H1 (cell line): ENCODE measurements at regions not wholly inside any gene's neighbourhood (a gene's known extent, or its start where the extent isn't known, plus 50 kb on each side); places are given as distances from the start of the nearest gene placed in this dataset.

ENCODE experiments used
- CTCF ChIA-PET: fragments of 300-600 bp; sonication (Branson Sonifier 250); formaldehyde crosslinking; loops from one replicate; lab custom pipeline; 2021; ENCODE audit not compliant: partially characterized antibody; lab: Charles Lee
- POLR2A ChIA-PET: fragments of 300-600 bp; sonication (Branson Sonifier 250); formaldehyde crosslinking; loops from one replicate; lab custom pipeline; 2021; ENCODE audit warnings: inconsistent platforms; ENCODE audit not compliant: partially characterized antibody; lab: Charles Lee
- DNase-seq, 2 experiments: peaks; one replicate each; pipeline versions ENCODE4 v3.0.0 to v3.0.0-alpha.2; 2010 to 2022; ENCODE audit warnings: low spot score in 2 of 2, low read depth in 1 of 2, mixed read lengths in 1 of 2
- FAIRE-seq: peaks from 2 replicates; lab custom pipeline; 2011; peaks lifted over from hg19 to GRCh38; lab: Jason Lieb, UNC
- H2AFZ ChIP-seq: 2 replicates; pipeline ENCODE4 v1.8.1; 2012; ENCODE audit warnings: low read length, inconsistent platforms
- H2AK5ac ChIP-seq: 2 replicates; pipeline ENCODE4 v1.6.1; 2013; ENCODE audit warnings: low read depth, low read length
- H2BK120ac ChIP-seq: replicated peaks from 2 replicates; pipeline ENCODE3; 2013; ENCODE audit warnings: low read depth, low read length, inconsistent platforms
- H2BK12ac ChIP-seq: 2 replicates; pipeline ENCODE4 v1.6.1; 2013; ENCODE audit warnings: low read depth, low read length
- H2BK15ac ChIP-seq: 2 replicates; pipeline ENCODE4 v1.6.1; 2013; ENCODE audit warnings: low read length
- H2BK20ac ChIP-seq: 2 replicates; pipeline ENCODE4 v1.6.1; 2013; ENCODE audit warnings: low read length
- H2BK5ac ChIP-seq: 2 replicates; pipeline ENCODE4 v1.6.1; 2013; ENCODE audit warnings: low read depth, low read length
- H3K14ac ChIP-seq: 2 replicates; pipeline ENCODE4 v1.6.1; 2013; ENCODE audit warnings: inconsistent platforms; ENCODE audit not compliant: insufficient read length
- H3K18ac ChIP-seq: 2 replicates; pipeline ENCODE4 v1.6.1; 2013; ENCODE audit warnings: low read length; ENCODE audit errors: extremely low read depth
- H3K23ac ChIP-seq: 2 replicates; pipeline ENCODE4 v1.6.1; 2013; ENCODE audit warnings: inconsistent platforms; ENCODE audit not compliant: insufficient read length
- H3K23me2 ChIP-seq: 2 replicates; pipeline ENCODE4 v1.6.1; 2013; ENCODE audit warnings: low read depth, low read length
- H3K27ac ChIP-seq: 2 replicates; pipeline ENCODE4 v1.6.1; 2011; ENCODE audit warnings: low read depth, low read length, inconsistent platforms
- H3K27me3 ChIP-seq, 4 experiments: replicated peaks in 1 of 4; 1 replicate in 1 of 4; 2 replicates in 3 of 4; pipeline versions ENCODE4 v1.6.1 to v1.8.1; 2011 to 2013; ENCODE audit warnings: low read length in 3 of 4, mild to moderate bottlenecking in 3 of 4, inconsistent platforms in 2 of 4, mixed read lengths in 2 of 4, moderate library complexity in 1 of 4; ENCODE audit not compliant: control insufficient read depth in 3 of 4, insufficient read depth in 3 of 4; ENCODE audit errors: extremely low read depth in 1 of 4
- H3K36me3 ChIP-seq, 4 experiments: 2 replicates each; pipeline versions ENCODE4 v1.6.1 to v1.8.1; 2011 to 2013; ENCODE audit warnings: mild to moderate bottlenecking in 4 of 4, low read length in 3 of 4, moderate library complexity in 2 of 4, control low read depth in 1 of 4, inconsistent platforms in 1 of 4; ENCODE audit not compliant: insufficient read depth in 4 of 4, control insufficient read depth in 2 of 4
- H3K4ac ChIP-seq: replicated peaks from 2 replicates; pipeline ENCODE3; 2013; ENCODE audit warnings: low read length, low read depth, mixed read lengths, inconsistent platforms; ENCODE audit not compliant: insufficient read length
- H3K4me1 ChIP-seq, 4 experiments: replicated peaks in 1 of 4; 1 replicate in 1 of 4; 2 replicates in 3 of 4; pipeline versions ENCODE4 v1.6.1 to v1.8.1; 2011 to 2013; ENCODE audit warnings: low read length in 3 of 4, inconsistent platforms in 2 of 4, mixed read lengths in 1 of 4; ENCODE audit not compliant: insufficient read depth in 4 of 4, control insufficient read depth in 3 of 4
- H3K4me2 ChIP-seq, 2 experiments: 2 replicates each; pipeline versions ENCODE4 v1.6.1 to v1.8.1; 2011 to 2013; ENCODE audit warnings: low read depth in 2 of 2, low read length in 2 of 2, control low read depth in 1 of 2, inconsistent platforms in 1 of 2, mild to moderate bottlenecking in 1 of 2; ENCODE audit not compliant: insufficient read depth in 1 of 2
- H3K4me3 ChIP-seq, 4 experiments: fragments of 200-600, 300-600 bp in 1 of 4; sonication (generic), shearing (Covaris generic), sonication (Bioruptor Twin) in 1 of 4; 2 replicates each; pipeline versions ENCODE4 v1.5.1 to v1.8.1; 2011 to 2016; ENCODE audit warnings: low read length in 4 of 4, low read depth in 3 of 4, control low read depth in 2 of 4, inconsistent platforms in 2 of 4, mild to moderate bottlenecking in 2 of 4, mixed read lengths in 1 of 4, moderate library complexity in 1 of 4; ENCODE audit not compliant: insufficient read depth in 2 of 4; ENCODE audit errors: extremely low read depth in 1 of 4
- H3K56ac ChIP-seq: replicated peaks from 2 replicates; pipeline ENCODE3; 2013; ENCODE audit warnings: low read depth, mild to moderate bottlenecking, mixed read lengths, low read length, inconsistent platforms; ENCODE audit not compliant: insufficient read length
- H3K79me1 ChIP-seq: 2 replicates; pipeline ENCODE4 v1.6.1; 2013; ENCODE audit warnings: low read depth, low read length, control low read depth
- H3K79me2 ChIP-seq, 2 experiments: 2 replicates each; pipeline versions ENCODE4 v1.6.1 to v1.8.1; 2012 to 2013; ENCODE audit warnings: low read length in 2 of 2, mild to moderate bottlenecking in 2 of 2, inconsistent platforms in 1 of 2; ENCODE audit not compliant: insufficient read depth in 2 of 2, control insufficient read depth in 1 of 2
- H3K9ac ChIP-seq, 4 experiments: replicated peaks in 1 of 4; 1 replicate in 1 of 4; 2 replicates in 3 of 4; pipeline versions ENCODE4 v1.6.1 to v1.8.1; 2011 to 2013; ENCODE audit warnings: low read depth in 3 of 4, low read length in 3 of 4, control low read depth in 2 of 4, mild to moderate bottlenecking in 2 of 4, moderate library complexity in 2 of 4, inconsistent platforms in 1 of 4; ENCODE audit errors: extremely low read depth in 1 of 4
- H3K9me3 ChIP-seq, 2 experiments: 2 replicates each; pipeline versions ENCODE4 v1.6.1 to v1.8.1; 2012 to 2013; ENCODE audit warnings: mild to moderate bottlenecking in 2 of 2, moderate library complexity in 2 of 2, control low read depth in 1 of 2, inconsistent platforms in 1 of 2, low read depth in 1 of 2, low read length in 1 of 2, mixed read lengths in 1 of 2; ENCODE audit not compliant: insufficient read depth in 2 of 2
- H4K20me1 ChIP-seq, 2 experiments: replicated peaks in 1 of 2; 2 replicates each; pipeline versions ENCODE3 to v1.8.1; 2011 to 2013; ENCODE audit warnings: inconsistent platforms in 2 of 2, low read length in 2 of 2, mild to moderate bottlenecking in 1 of 2; ENCODE audit not compliant: insufficient read depth in 2 of 2, control insufficient read depth in 1 of 2
- H4K5ac ChIP-seq: 2 replicates; pipeline ENCODE4 v1.6.1; 2013; ENCODE audit warnings: low read length, low read depth, mixed read lengths, inconsistent platforms; ENCODE audit not compliant: insufficient read length
- H4K8ac ChIP-seq: 2 replicates; pipeline ENCODE4 v1.8.0; 2013; ENCODE audit warnings: mild to moderate bottlenecking, moderate library complexity, low read length, inconsistent platforms; ENCODE audit not compliant: insufficient read depth; ENCODE audit errors: extremely low read depth
- H4K91ac ChIP-seq: replicated peaks from 2 replicates; pipeline ENCODE3; 2013; ENCODE audit warnings: low read length, mixed read lengths, inconsistent platforms; ENCODE audit not compliant: insufficient read length
- ASH2L ChIP-seq: fragments of 200-600, 300-600 bp; sonication (generic); IDR thresholded peaks from one replicate; pipeline ENCODE4 v1.7.1; 2017; ENCODE audit warnings: low read length
- ATF3 ChIP-seq: IDR thresholded peaks from 2 replicates; pipeline ENCODE4 v1.6.1; 2011; ENCODE audit warnings: low read depth, mild to moderate bottlenecking, low read length; ENCODE audit not compliant: insufficient read depth
- CBX5 ChIP-seq: fragments of 300-800, 300-1000 bp; sonication (generic); IDR thresholded peaks from 2 replicates; pipeline ENCODE4 v1.7.1; 2016; ENCODE audit warnings: antibody characterized with exemption, low read length, low read depth
- POLR2A ChIP-seq, 2 experiments: IDR thresholded peaks; 1 replicate in 1 of 2; 2 replicates in 1 of 2; pipeline ENCODE4 v1.6.1; 2011; ENCODE audit warnings: low read depth in 2 of 2, low read length in 2 of 2, mild to moderate bottlenecking in 2 of 2; ENCODE audit errors: control extremely low read depth in 1 of 2
- RFX5 ChIP-seq: IDR thresholded peaks from 2 replicates; pipeline ENCODE4 v1.6.1; 2011; ENCODE audit warnings: low read depth, low read length, improper control_type of control experiment, borderline replicate concordance
- SIX5 ChIP-seq: IDR thresholded peaks from 2 replicates; pipeline ENCODE4 v1.6.1; 2011; ENCODE audit warnings: mild to moderate bottlenecking, low read depth, low read length
- TCF12 ChIP-seq: IDR thresholded peaks from 2 replicates; pipeline ENCODE4 v1.6.1; 2011; ENCODE audit warnings: low read depth, mild to moderate bottlenecking, low read length
- WGBS, 2 experiments: shearing (Covaris generic) in 1 of 2; methylation state at CpG; one replicate each; pipeline versions ENCODE4 v1.1.6 to v1.1.7; 2013 to 2015; ENCODE audit warnings: low lambda C conversion rate in 2 of 2, mixed read lengths in 2 of 2, inconsistent platforms in 1 of 2, low coverage in 1 of 2, missing lambda C conversion rate in 1 of 2; ENCODE audit not compliant: insufficient replicate concordance in 2 of 2, insufficient coverage in 1 of 2, insufficient read length in 1 of 2; ENCODE audit errors: extremely low coverage in 1 of 2, missing lambda C conversion rate in 1 of 2; 5-methylcytosine and 5-hydroxymethylcytosine counted together

- no peaks in the 10 kb centered on the region for H3K23me2 ChIP-seq
- no peak overlapping the region for H3K9ac ChIP-seq
- no peak overlapping the region for H2AK5ac ChIP-seq
- H4K5ac ChIP-seq = no peak overlapping the region
- H3K79me1 ChIP-seq = no peaks in the 10 kb centered on the region
- no peak for DNase-seq
- no peak overlapping the region for H2BK20ac ChIP-seq
- H2BK12ac ChIP-seq = no peak overlapping the region
- peaks cover 0 to 1% of the 10 kb centered on the region in 2 experiments; a peak in 1 of 4 replicates for H3K9me3 ChIP-seq
- TF ChIP-seq SIX5 = no peak
- no peak for TF ChIP-seq TCF12
- TF ChIP-seq RFX5 = no peak
- TF ChIP-seq CBX5 = no peak
- TF ChIP-seq POLR2A (IDR thresholded peaks at IDR 0.05; ENCODE audit: control extremely low read depth in 1 of 2, low read depth in 2 of 2, low read length in 2 of 2) = no peak
- TF ChIP-seq ASH2L = no peak
- no peak for TF ChIP-seq ATF3
- no peaks in the 10 kb centered on the region for H3K79me2 ChIP-seq
- H3K18ac ChIP-seq = no peak overlapping the region
- no peak overlapping the region for H3K14ac ChIP-seq
- no peak overlapping the region for H4K8ac ChIP-seq
- no peak overlapping the region for H3K4me3 ChIP-seq
- no peak overlapping the region for H3K4ac ChIP-seq
- H2BK5ac ChIP-seq = no peak overlapping the region
- H3K4me1 ChIP-seq = peaks cover 0 to 4% (median 3%) of the 10 kb centered on the region in 4 experiments; a peak in 3 of 7 replicates
- no peak overlapping the region for H2BK15ac ChIP-seq
- no peaks in the 10 kb centered on the region for H3K36me3 ChIP-seq
- ChIA-PET POLR2A (no interaction called here), CTCF (no interaction called here)
- 58% methylated on average over 3 of the region's 3 CpGs; no CpG with 5 or more reads in 1 of the 2 experiments for WGBS, 2 experiments
- no peak overlapping the region for H3K56ac ChIP-seq
- H3K23ac ChIP-seq = no peak overlapping the region
- no peak overlapping the region for H3K4me2 ChIP-seq
- H2AFZ ChIP-seq = no peak overlapping the region
- no peak overlapping the region for H2BK120ac ChIP-seq
- H3K27me3 ChIP-seq = no peaks in the 10 kb centered on the region
- no peak overlapping the region for H3K27ac ChIP-seq
- no peaks in the 10 kb centered on the region for H4K20me1 ChIP-seq
- no peak overlapping the region for H4K91ac ChIP-seq
- FAIRE-seq = no peak
These were observed 555.3 kb upstream of the ZNF608 start for GRCh38 chr5:125301711-125302110.
